CD4-positive, alpha-beta T cell treated with Interleukin-17A for 1 hour (primary cell): ENCODE measurements at regions not wholly inside any gene's neighbourhood (a gene's known extent, or its start where the extent isn't known, plus 50 kb on each side); places are given as distances from the start of the nearest gene placed in this dataset.

Experiments used
- DNase-seq: peaks from one replicate; pipeline ENCODE4 v3.0.0-alpha.2; 2020

GRCh38 chr5:175765858-175766257 lies 105.5 kb upstream of the CPLX2 start:
- no peak for DNase-seq

- DNase-seq: no peak
Observed at GRCh38 chr5:175766963-175767362, 104.4 kb upstream of the CPLX2 start.

- DNase-seq: no peak
Observed at GRCh38 chr5:175772747-175773533, 98.4 kb upstream of the CPLX2 start.

DNA sequence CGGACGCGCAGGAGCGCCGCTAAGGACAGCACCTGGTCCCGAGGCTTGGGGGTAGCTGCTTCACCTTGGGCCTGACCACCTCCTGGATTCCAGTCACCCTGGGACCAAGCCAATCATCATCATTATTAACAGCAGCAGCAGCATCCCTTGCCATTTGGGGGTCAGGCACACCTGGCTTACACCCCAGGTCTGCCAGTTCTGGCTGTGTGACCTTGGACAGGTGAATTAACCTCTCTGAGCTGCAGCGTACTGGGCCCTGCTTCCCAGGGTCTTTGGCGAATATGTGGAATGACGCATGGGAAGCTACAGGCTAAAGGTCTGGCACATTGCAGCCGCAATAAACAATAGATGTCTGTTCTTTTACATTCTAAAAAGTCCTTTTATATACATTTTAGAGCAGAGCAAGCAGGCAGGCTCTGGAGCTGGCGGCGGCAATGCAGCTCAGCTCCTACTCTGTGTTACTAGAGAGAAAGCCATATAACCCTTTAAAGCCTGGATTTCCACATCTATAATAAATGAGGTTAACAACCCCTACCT lies 97.8 kb upstream of the CPLX2 start:
- DNase-seq: no peak

- no peak for DNase-seq
Observed at GRCh38 chr5:175775416-175775815, 96.0 kb upstream of the CPLX2 start.

DNA sequence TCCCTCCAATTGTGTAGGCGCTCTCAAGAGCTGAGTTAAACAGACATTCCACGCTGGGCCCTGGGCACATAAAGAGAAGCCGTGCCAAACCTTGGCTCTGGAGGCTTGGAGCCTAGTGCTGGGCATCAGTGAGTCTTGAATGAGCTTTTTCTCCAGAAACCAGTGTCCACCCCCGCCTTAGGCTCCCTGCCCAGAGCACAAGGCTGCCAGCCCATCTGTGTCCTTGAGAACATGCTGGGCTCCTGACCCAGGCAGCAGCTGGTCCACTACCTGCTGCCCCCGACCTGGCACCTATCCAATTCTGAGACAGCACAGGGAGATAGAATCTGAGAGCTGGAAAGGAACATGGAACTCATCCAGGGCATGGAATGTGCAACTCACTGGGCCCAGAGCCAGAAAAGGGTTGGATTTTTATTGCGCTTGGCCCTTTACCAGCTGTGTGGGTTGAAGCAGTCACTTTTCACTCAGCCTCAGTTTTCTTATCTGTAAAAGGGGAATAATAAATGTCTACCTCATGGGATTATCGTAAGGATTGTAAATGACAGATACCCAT lies 92.4 kb upstream of the CPLX2 start:
- DNase-seq: no peak

- no peak for DNase-seq
Observed at GRCh38 chr5:175783739-175784138, 87.6 kb upstream of the CPLX2 start.

DNA sequence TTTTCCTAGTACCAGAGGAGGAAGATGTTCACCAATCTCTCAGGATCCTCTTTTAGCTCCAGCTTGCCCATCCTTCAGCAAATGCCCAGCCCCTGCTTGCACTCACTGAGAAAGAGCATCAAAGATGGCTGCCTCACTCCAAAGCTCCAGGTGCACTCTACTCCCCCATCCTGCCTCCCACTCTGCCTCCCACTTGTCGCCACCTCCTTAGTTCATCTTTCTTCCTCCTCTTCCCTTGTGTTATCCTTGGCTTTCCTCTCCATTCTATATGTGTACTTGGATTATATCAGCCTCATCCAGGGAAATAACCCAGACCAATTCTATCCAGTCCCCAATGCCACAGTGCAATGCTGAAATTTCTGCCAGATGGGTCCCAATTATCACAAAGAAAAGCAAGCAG lies 87.1 kb upstream of the CPLX2 start:
- DNase-seq: no peak

GRCh38 chr5:175785681-175786080 lies 85.7 kb upstream of the CPLX2 start:
- no peak for DNase-seq

GRCh38 chr5:175788155-175788787 lies 83.1 kb upstream of the CPLX2 start:
- DNase-seq: no peak

- DNase-seq: no peak
Observed at GRCh38 chr5:175789670-175790069, 81.7 kb upstream of the CPLX2 start.

- no peak for DNase-seq
Observed at GRCh38 chr5:175790796-175791195, 80.6 kb upstream of the CPLX2 start.

GRCh38 chr5:175795959-175796358 lies 75.4 kb upstream of the CPLX2 start:
- DNase-seq: no peak

- DNase-seq: peak; percentile 78
Observed at GRCh38 chr5:175796536-175797499, 74.6 kb upstream of the CPLX2 start.

DNA sequence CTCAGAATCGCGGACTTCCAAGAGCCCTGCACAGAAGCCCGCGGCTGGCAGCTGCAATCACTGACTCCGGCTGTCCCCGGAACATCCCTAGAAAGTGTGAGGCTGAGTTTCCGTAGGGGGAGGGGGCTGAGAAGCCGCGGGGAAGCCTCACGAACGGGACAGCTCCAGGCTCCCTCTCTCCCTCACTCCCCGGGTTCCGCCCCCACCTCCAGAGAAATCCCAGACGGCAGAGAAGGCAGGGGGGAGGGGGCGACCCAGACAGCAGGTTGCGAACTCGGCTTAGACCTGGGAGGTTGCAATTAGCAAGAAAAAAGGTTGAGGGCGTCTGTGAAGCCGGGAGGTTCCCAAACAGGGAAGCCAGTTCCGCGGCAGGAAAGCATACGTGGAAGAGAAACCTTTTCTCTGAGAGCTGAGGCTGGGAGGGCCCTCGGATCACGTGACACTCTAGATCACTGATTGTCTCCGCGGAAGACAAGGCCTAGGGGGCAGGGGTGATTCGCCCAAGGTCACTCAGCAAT lies 73.8 kb upstream of the CPLX2 start:
- no peak for DNase-seq

- DNase-seq: no peak
Observed at GRCh38 chr5:175798626-175799025, 72.8 kb upstream of the CPLX2 start.

DNA sequence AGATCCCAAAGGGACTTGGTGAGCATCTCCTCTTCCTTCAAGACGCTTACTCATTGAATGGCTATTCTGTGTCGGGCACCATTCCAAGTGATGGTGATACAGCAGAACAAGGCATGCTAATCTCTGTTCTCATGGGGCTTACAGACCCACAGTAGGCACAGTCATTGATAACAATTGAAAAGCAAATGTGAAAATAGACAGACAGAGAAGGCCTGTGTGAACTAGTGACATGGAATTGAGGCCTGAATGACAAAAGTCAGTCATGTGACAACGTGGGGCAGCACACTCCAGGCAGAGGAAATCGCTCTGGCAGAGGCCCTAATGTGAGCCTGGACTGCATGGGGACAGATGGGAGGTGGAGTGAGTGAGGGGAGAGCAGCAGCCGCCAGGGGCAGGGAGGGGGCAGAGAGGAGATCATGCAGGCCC lies 70.7 kb upstream of the CPLX2 start:
- DNase-seq: no peak

- no peak for DNase-seq
Observed at GRCh38 chr5:175802361-175802760, 69.0 kb upstream of the CPLX2 start.

DNA sequence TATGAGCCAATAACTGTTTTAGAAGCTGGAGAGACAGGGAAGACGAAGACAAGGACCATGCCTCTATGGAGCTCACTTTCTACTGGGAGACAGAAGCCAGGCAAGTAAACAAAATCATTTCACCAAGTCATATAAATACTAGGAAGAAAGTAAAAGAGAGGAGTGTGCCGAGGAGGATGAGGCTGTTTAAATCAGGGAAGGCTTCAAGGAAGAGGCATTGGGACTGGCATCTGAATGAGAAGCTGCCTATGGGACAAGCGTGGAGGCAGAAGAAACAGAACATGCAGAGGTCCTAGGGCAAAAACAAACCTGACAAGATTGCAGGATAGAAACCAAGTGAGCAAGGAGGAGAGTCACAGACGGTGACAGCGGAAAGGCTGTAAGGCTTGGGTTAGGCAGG lies 68.1 kb upstream of the CPLX2 start:
- DNase-seq: no peak

DNA sequence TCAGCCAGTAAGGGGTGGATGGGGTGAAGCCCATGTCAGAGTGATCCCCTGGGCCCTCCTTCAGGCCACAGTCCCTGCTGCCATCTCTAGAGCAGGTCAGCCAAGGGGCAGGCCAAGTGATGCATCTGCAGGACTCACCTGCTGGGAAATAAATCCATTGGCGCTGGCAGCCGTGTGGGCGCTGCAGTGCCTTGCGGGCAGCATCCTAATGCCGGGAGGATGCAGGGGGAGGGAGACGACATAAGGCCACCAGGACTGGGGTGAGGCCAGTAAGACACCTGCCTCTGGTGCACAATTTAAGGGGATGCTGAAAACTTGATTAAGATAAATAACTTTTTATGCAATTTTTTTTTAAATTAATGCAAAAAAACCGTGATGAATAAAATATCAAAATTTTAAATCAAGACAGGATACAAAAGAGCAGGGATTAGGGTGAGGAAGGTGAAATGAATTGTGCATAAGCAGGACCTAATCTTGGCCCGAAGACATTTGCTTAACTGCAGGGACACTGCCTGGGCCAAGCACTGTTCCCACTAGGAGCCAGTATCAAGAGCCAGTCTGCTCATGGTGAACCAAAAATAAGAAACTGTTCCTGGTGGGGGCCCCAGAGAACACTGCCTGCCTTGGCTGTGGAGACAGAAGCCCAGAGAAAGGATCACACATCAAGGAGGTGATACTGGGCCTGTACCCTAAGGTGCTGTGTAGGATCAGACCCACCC lies 67.5 kb upstream of the CPLX2 start:
- no peak for DNase-seq

DNA sequence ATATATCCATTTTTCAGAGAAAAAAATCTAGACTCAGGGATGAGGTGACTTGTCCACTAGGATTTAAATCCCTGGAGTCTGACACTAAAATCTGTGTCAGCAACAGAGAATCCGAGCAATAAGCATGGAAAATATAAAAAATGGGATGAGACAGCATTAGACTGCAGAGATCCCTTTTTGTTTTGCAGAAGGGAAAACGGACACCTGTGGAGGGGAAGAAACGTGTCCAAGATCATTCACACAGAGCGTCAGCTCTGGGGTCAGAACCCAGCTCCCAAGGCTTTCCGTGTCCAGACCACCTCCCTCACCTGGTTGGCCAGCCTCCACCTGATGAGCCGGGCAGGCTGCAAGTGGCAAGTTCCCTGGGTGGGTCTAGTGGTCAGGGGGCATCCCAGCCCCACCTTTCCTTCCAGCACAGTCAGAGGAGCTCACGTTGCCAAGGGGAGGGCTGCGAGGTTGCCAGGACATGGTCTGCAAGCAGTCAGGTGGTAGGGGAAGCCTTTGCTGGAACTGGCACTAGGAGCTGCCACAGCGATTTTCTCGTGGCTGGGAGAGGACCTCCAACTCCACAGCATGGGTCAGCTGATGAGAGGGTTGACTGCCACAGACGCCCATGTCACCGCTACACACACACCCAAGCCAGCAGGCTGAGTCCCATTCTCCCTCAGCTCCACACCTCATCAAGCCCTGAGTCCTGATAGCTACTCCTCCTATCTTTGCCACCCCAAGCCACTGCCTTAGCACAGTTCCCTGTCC lies 65.9 kb upstream of the CPLX2 start:
- no peak for DNase-seq
